SK-N-MC (cell line): ENCODE measurements at regions not wholly inside any gene's neighbourhood (a gene's known extent, or its start where the extent isn't known, plus 50 kb on each side); places are given as distances from the start of the nearest gene placed in this dataset.

Experiments used
- EZH2 ChIP-seq: fragments of 200-600 bp; sonication (generic); IDR thresholded peaks from one replicate; pipeline ENCODE4 v1.6.1; 2017; ENCODE audit warnings: antibody characterized with exemption
- FOXP2 ChIP-seq: optimal IDR thresholded peaks from 2 replicates; pipeline ENCODE3; 2011; ENCODE audit warnings: mild to moderate bottlenecking, moderate library complexity; ENCODE audit not compliant: insufficient read depth; ENCODE audit errors: extremely low read length, control extremely low read depth
- POLR2AphosphoS5 ChIP-seq: IDR thresholded peaks from 2 replicates; pipeline ENCODE4 v1.6.1; 2012; ENCODE audit warnings: mild to moderate bottlenecking, low read depth, low read length, borderline replicate concordance

DNA sequence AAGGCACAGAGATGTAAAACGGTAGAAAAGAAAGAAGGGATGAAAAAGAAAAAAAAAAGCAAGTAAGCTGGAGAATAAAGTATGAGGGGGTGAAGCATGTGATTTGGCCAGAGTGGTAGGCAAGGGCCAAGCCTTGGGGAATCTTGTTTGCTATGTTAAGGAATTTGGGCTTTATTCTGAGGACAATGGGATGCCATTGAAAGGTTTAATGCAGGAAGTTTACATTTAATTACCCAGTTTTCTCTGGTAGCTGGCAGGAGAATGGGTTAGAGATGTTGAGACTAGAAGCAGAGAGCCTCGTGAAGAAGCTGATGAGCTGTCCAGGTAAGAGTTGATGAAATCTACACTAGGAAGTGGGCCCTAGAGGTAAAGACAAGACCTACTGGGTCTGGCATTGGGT, 455.9 kb downstream of the PDCD6IP start:
- TF ChIP-seq EZH2 (no peak), POLR2AphosphoS5 (no peak), FOXP2 (no peak)
